CD4-positive, alpha-beta memory T cell (primary cell): ENCODE measurements at regions not wholly inside any gene's neighbourhood (a gene's known extent, or its start where the extent isn't known, plus 50 kb on each side); places are given as distances from the start of the nearest gene placed in this dataset.

Source experiments
- CTCF ChIA-PET: fragments of 350-600 bp; sonication (Branson Sonifier 250); formaldehyde crosslinking; loops from one replicate; lab custom pipeline; 2021; ENCODE audit warnings: inconsistent platforms; ENCODE audit not compliant: partially characterized antibody; lab: Charles Lee
- POLR2A ChIA-PET: fragments of 350-600 bp; sonication (Branson Sonifier 250); formaldehyde crosslinking; loops from one replicate; lab custom pipeline; 2021; ENCODE audit not compliant: partially characterized antibody; lab: Charles Lee
- DNase-seq, 5 donors: peaks; one replicate each; pipeline versions ENCODE4 v3.0.0 to v3.0.0-alpha.2; 2020 to 2022; ENCODE audit warnings: mixed read lengths in 1 of 5
- H3K27ac ChIP-seq: one replicate; pipeline ENCODE4 v1.7.0; 2013; ENCODE audit warnings: low read depth, low read length
- H3K27me3 ChIP-seq: 2 replicates; pipeline ENCODE4 v1.7.0; 2013; ENCODE audit warnings: mild to moderate bottlenecking, low read length, moderate library complexity; ENCODE audit not compliant: insufficient read depth
- H3K36me3 ChIP-seq: 2 replicates; pipeline ENCODE4 v1.7.0; 2013; ENCODE audit warnings: mild to moderate bottlenecking, low read length, moderate library complexity; ENCODE audit not compliant: insufficient read depth
- H3K4me1 ChIP-seq: 2 replicates; pipeline ENCODE4 v1.7.0; 2013; ENCODE audit warnings: mild to moderate bottlenecking, low read length, moderate library complexity; ENCODE audit not compliant: insufficient read depth
- H3K4me3 ChIP-seq, 2 donors: one replicate each; pipeline ENCODE4 v1.7.0; 2013; ENCODE audit warnings: low read length in 2 of 2, mild to moderate bottlenecking in 1 of 2
- H3K9me3 ChIP-seq, 2 donors: one replicate each; pipeline ENCODE4 v1.7.0; 2013; ENCODE audit warnings: low read length in 2 of 2, control low read depth in 1 of 2; ENCODE audit not compliant: control insufficient read depth in 1 of 2
- H3K27ac Mint-ChIP-seq, 7 donors: one replicate each; pipeline ENCODE4 v1.8.0; 2020 to 2021; ENCODE audit warnings: mixed read lengths in 7 of 7, mild to moderate bottlenecking in 6 of 7, inconsistent platforms in 3 of 7, moderate library complexity in 3 of 7
- H3K27me3 Mint-ChIP-seq, 2 donors: one replicate each; pipeline ENCODE4 v1.8.0; 2020 to 2021; ENCODE audit warnings: mixed read lengths in 2 of 2
- H3K36me3 Mint-ChIP-seq, 2 donors: one replicate each; pipeline ENCODE4 v1.8.0; 2020 to 2021; ENCODE audit warnings: mixed read lengths in 2 of 2, inconsistent platforms in 1 of 2, mild to moderate bottlenecking in 1 of 2
- H3K4me1 Mint-ChIP-seq, 4 donors: one replicate each; pipeline ENCODE4 v1.8.0; 2020 to 2021; ENCODE audit warnings: mixed read lengths in 4 of 4, mild to moderate bottlenecking in 1 of 4
- H3K4me3 Mint-ChIP-seq, 8 donors: one replicate each; pipeline ENCODE4 v1.8.0; 2020 to 2021; ENCODE audit warnings: mixed read lengths in 8 of 8, mild to moderate bottlenecking in 7 of 8, moderate library complexity in 6 of 8, inconsistent platforms in 3 of 8
- H3K9me3 Mint-ChIP-seq, 8 donors: one replicate each; pipeline ENCODE4 v1.8.0; 2020 to 2021; ENCODE audit warnings: mixed read lengths in 8 of 8, mild to moderate bottlenecking in 5 of 8, inconsistent platforms in 3 of 8, moderate library complexity in 1 of 8
- intact Hi-C: fragments of 100-400 bp; cut with micrococcal nuclease; formaldehyde crosslinking; loops from one replicate; pipeline ENCODE4 v1.15.1; 2023

DNA sequence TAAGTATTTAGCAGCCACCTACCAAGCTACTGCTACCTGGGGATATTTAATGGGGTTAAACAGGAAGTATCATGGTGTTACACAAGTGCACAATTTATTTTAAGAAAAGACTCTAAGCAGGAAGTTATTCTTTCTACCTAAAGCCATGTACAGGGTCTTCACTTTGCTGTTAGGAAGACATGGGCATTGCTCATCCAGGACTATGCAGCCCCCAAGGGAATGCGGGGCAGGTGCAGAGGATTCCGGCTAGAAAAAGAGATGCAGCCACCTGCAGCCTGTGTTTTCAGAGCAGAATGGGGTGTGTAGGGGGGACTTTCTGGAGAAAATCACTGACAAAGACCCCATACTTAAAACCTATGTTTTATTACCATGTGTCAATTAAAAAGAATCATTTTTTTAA, 399.1 kb upstream of the NOX3 start:
- H3K9me3 Mint-ChIP-seq: peaks cover 0 to 13% (median 10%) of the 10 kb centered on the region in 8 donors
- intact Hi-C loops: no loop called here
- Histone ChIP-seq H3K4me1 (no peaks in the 10 kb centered on the region), H3K27ac (no peak overlapping the region), H3K36me3 (no peaks in the 10 kb centered on the region), H3K9me3 (no peaks in the 10 kb centered on the region), H3K27me3 (no peaks in the 10 kb centered on the region), H3K4me3 (no peak overlapping the region)
- DNase-seq: no peak
- ChIA-PET POLR2A (no interaction called here), CTCF (interaction anchor here (0.7 kb wide), 1 partner anchor 218 kb away, joined by 3 read pairs; no protein-coding TSS in a partner anchor)
- peaks cover 0 to 6% of the 10 kb centered on the region in 2 donors for H3K36me3 Mint-ChIP-seq
- H3K27me3 Mint-ChIP-seq: no peaks in the 10 kb centered on the region
- no peak overlapping the region for H3K27ac Mint-ChIP-seq
- no peak overlapping the region for H3K4me3 Mint-ChIP-seq
- no peaks in the 10 kb centered on the region for H3K4me1 Mint-ChIP-seq

GRCh38 chr6:155853011-155853410, 397.4 kb upstream of the NOX3 start:
- Histone ChIP-seq H3K4me1 (no peaks in the 10 kb centered on the region), H3K9me3 (no peaks in the 10 kb centered on the region), H3K4me3 (no peak overlapping the region), H3K27me3 (no peaks in the 10 kb centered on the region), H3K36me3 (no peaks in the 10 kb centered on the region), H3K27ac (no peak overlapping the region)
- POLR2A ChIA-PET: no interaction called here
- Mint-ChIP-seq H3K9me3 (peaks cover 0 to 2% (median 0%) of the 10 kb centered on the region in 8 donors), H3K27me3 (no peaks in the 10 kb centered on the region), H3K4me3 (no peak overlapping the region), H3K4me1 (no peaks in the 10 kb centered on the region), H3K27ac (no peak overlapping the region), H3K36me3 (no peaks in the 10 kb centered on the region)
- intact Hi-C loops: no loop called here
- CTCF ChIA-PET: no interaction called here
- no peak for DNase-seq

GRCh38 chr6:155850408-155850841, 394.8 kb upstream of the NOX3 start:
- peaks cover 2 to 12% (median 8%) of the 10 kb centered on the region in 8 donors for H3K9me3 Mint-ChIP-seq
- no peaks in the 10 kb centered on the region for H3K36me3 Mint-ChIP-seq
- H3K27me3 Mint-ChIP-seq: no peaks in the 10 kb centered on the region
- ChIA-PET POLR2A (no interaction called here), CTCF (no interaction called here)
- no peak overlapping the region for H3K4me3 Mint-ChIP-seq
- no peaks in the 10 kb centered on the region for H3K27me3 ChIP-seq
- H3K4me3 ChIP-seq: no peak overlapping the region
- H3K36me3 ChIP-seq: no peaks in the 10 kb centered on the region
- no peaks in the 10 kb centered on the region for H3K4me1 ChIP-seq
- no peak overlapping the region for H3K27ac Mint-ChIP-seq
- no peaks in the 10 kb centered on the region for H3K9me3 ChIP-seq
- no peak for DNase-seq
- intact Hi-C loops: no loop called here
- no peak overlapping the region for H3K27ac ChIP-seq
- H3K4me1 Mint-ChIP-seq: no peaks in the 10 kb centered on the region

DNA sequence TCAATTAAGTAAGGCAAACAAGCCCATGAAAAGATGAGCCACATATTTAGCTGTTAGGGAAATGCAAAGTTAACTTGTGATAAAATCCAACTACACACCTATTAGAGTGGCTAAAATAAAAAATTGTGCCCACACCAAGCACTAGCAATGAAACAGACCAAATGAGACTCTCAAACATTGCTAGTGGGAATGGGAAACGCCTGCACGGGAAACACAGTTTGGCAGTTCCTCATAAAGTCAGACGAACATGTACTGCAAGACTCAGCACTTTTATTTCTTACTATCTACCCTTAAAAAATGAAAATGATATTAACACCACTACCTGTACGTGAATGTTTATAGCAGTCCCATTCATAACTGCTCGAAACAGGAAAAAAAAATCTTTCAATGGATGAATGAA, 392.1 kb upstream of the NOX3 start:
- Histone ChIP-seq H3K36me3 (no peaks in the 10 kb centered on the region), H3K4me1 (no peaks in the 10 kb centered on the region), H3K9me3 (no peaks in the 10 kb centered on the region), H3K4me3 (no peak overlapping the region), H3K27ac (no peak overlapping the region), H3K27me3 (no peaks in the 10 kb centered on the region)
- H3K9me3 Mint-ChIP-seq: peaks cover 2 to 25% (median 15%) of the 10 kb centered on the region in 8 donors
- H3K27me3 Mint-ChIP-seq: no peaks in the 10 kb centered on the region
- intact Hi-C loops: no loop called here
- no peak overlapping the region for H3K27ac Mint-ChIP-seq
- CTCF ChIA-PET: no interaction called here
- H3K4me3 Mint-ChIP-seq: no peak overlapping the region
- H3K36me3 Mint-ChIP-seq: no peaks in the 10 kb centered on the region
- POLR2A ChIA-PET: no interaction called here
- no peak for DNase-seq
- no peaks in the 10 kb centered on the region for H3K4me1 Mint-ChIP-seq

DNA sequence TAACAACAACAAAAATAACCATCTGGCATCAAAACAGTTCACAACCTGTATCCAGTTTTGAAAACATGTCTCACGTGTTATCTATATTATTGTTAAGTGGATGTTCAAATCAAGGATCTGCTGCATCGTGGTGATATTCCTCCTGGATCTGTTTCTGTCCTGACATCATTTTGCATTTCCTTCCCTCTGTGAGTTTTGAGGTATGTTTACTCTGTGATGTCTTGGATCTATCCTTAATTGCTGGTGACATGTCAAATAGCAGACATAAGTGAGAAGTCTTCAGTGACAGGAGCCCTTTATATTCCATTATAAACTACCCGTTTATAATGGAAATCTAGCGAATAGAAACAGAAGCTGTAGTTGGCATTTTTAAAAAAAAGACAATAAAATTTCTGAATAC, 381.8 kb upstream of the NOX3 start:
- Histone ChIP-seq H3K9me3 (no peaks in the 10 kb centered on the region), H3K4me1 (no peaks in the 10 kb centered on the region), H3K4me3 (no peak overlapping the region), H3K36me3 (no peaks in the 10 kb centered on the region), H3K27ac (no peak overlapping the region), H3K27me3 (no peaks in the 10 kb centered on the region)
- peaks cover 0 to 5% (median 0%) of the 10 kb centered on the region in 8 donors for H3K9me3 Mint-ChIP-seq
- DNase-seq: no peak
- no peak overlapping the region for H3K4me3 Mint-ChIP-seq
- H3K36me3 Mint-ChIP-seq: peaks cover 0 to 4% of the 10 kb centered on the region in 2 donors
- POLR2A ChIA-PET: no interaction called here
- no peak overlapping the region for H3K27ac Mint-ChIP-seq
- no peaks in the 10 kb centered on the region for H3K4me1 Mint-ChIP-seq
- CTCF ChIA-PET: no interaction called here
- intact Hi-C loops: no loop called here
- H3K27me3 Mint-ChIP-seq: peaks cover 0 to 1% of the 10 kb centered on the region in 2 donors

- no peaks in the 10 kb centered on the region for H3K27me3 Mint-ChIP-seq
- Histone ChIP-seq H3K9me3 (no peaks in the 10 kb centered on the region), H3K36me3 (no peaks in the 10 kb centered on the region), H3K4me1 (no peaks in the 10 kb centered on the region), H3K4me3 (no peak overlapping the region), H3K27me3 (no peaks in the 10 kb centered on the region), H3K27ac (no peak overlapping the region)
- H3K4me1 Mint-ChIP-seq: no peaks in the 10 kb centered on the region
- ChIA-PET CTCF (no interaction called here), POLR2A (no interaction called here)
- H3K9me3 Mint-ChIP-seq: no peaks in the 10 kb centered on the region
- DNase-seq: no peak
- no peak overlapping the region for H3K27ac Mint-ChIP-seq
- intact Hi-C loops: no loop called here
- no peak overlapping the region for H3K4me3 Mint-ChIP-seq
- H3K36me3 Mint-ChIP-seq: peaks cover 0 to 4% of the 10 kb centered on the region in 2 donors
These were observed 377.0 kb upstream of the NOX3 start for GRCh38 chr6:155832596-155832995.

GRCh38 chr6:155830531-155830930, 374.9 kb upstream of the NOX3 start:
- ChIA-PET CTCF (no interaction called here), POLR2A (no interaction called here)
- no peaks in the 10 kb centered on the region for H3K27me3 Mint-ChIP-seq
- no peaks in the 10 kb centered on the region for H3K36me3 ChIP-seq
- H3K9me3 Mint-ChIP-seq: no peaks in the 10 kb centered on the region
- H3K4me3 Mint-ChIP-seq: no peak overlapping the region
- intact Hi-C loops: no loop called here
- no peak overlapping the region for H3K27ac Mint-ChIP-seq
- no peaks in the 10 kb centered on the region for H3K27me3 ChIP-seq
- no peak overlapping the region for H3K4me3 ChIP-seq
- no peak for DNase-seq
- H3K4me1 ChIP-seq: no peaks in the 10 kb centered on the region
- H3K4me1 Mint-ChIP-seq: no peaks in the 10 kb centered on the region
- H3K9me3 ChIP-seq: no peaks in the 10 kb centered on the region
- H3K36me3 Mint-ChIP-seq: no peaks in the 10 kb centered on the region
- H3K27ac ChIP-seq: no peak overlapping the region

- intact Hi-C loops: no loop called here
- no peaks in the 10 kb centered on the region for H3K9me3 Mint-ChIP-seq
- H3K36me3 Mint-ChIP-seq: no peaks in the 10 kb centered on the region
- no peak overlapping the region for H3K27ac Mint-ChIP-seq
- no peak for DNase-seq
- H3K4me3 ChIP-seq: no peak overlapping the region
- H3K4me1 Mint-ChIP-seq: no peaks in the 10 kb centered on the region
- H3K27me3 Mint-ChIP-seq: no peaks in the 10 kb centered on the region
- H3K27me3 ChIP-seq: no peaks in the 10 kb centered on the region
- H3K4me3 Mint-ChIP-seq: no peak overlapping the region
- no peak overlapping the region for H3K27ac ChIP-seq
- POLR2A ChIA-PET: no interaction called here
- H3K4me1 ChIP-seq: no peaks in the 10 kb centered on the region
- H3K9me3 ChIP-seq: no peaks in the 10 kb centered on the region
- CTCF ChIA-PET: interaction anchor here (0.6 kb wide), 1 partner anchor 75 kb away, joined by 3 read pairs; no protein-coding TSS in a partner anchor
- H3K36me3 ChIP-seq: no peaks in the 10 kb centered on the region
These were observed 374.0 kb upstream of the NOX3 start for GRCh38 chr6:155829646-155830045.
